Right lobe of liver (tissue), 6 donors: ENCODE measurements at regions not wholly inside any gene's neighbourhood (a gene's known extent, or its start where the extent isn't known, plus 50 kb on each side); places are given as distances from the start of the nearest gene placed in this dataset.

Experiments used
- ATAC-seq, 4 donors: fragments of 200-7000 bp; cut with Tn5 transposase; one replicate each; pipeline ENCODE4 v1.9.1; 2020; ENCODE audit warnings: mild to moderate bottlenecking in 4 of 4, moderate library complexity in 4 of 4
- DNase-seq, 3 donors: peaks; one replicate each; pipeline ENCODE4 v3.0.0-alpha.2; 2020
- H3K27ac ChIP-seq, 3 donors: fragments of 200-600 bp; one replicate each; pipeline ENCODE4 v1.8.0; 2022
- H3K27me3 ChIP-seq, 2 donors: fragments of 200-600 bp; one replicate each; pipeline ENCODE4 v1.8.0; 2022
- H3K36me3 ChIP-seq, 4 donors: fragments of 200-600 bp; sonication (generic) in 1 of 4; one replicate each; pipeline versions ENCODE4 v1.5.1 to v1.8.0; 2017 to 2022; ENCODE audit warnings: control low read depth in 1 of 4
- H3K4me1 ChIP-seq, 4 donors: fragments of 200-600 bp; sonication (generic) in 1 of 4; one replicate each; pipeline versions ENCODE4 v1.5.1 to v1.8.0; 2017 to 2022; ENCODE audit warnings: control low read depth in 1 of 4
- H3K4me3 ChIP-seq, 3 donors: fragments of 200-600 bp; one replicate each; pipeline ENCODE4 v1.8.0; 2022
- H3K9me3 ChIP-seq, 4 donors: fragments of 200-600 bp; sonication (generic) in 1 of 4; one replicate each; pipeline versions ENCODE4 v1.5.1 to v1.8.0; 2017 to 2022; ENCODE audit warnings: control low read depth in 1 of 4
- POLR2A ChIP-seq: fragments of 450-650 bp; IDR thresholded peaks from one replicate; pipeline ENCODE4 v1.6.1; 2017; ENCODE audit warnings: antibody characterized with exemption, mild to moderate bottlenecking
- WGBS: methylation state at CpG from one replicate; pipeline ENCODE4 v1.1.6; 2018; ENCODE audit warnings: low coverage, low lambda C conversion rate; ENCODE audit not compliant: insufficient coverage; ENCODE audit errors: missing lambda C conversion rate; 5-methylcytosine and 5-hydroxymethylcytosine counted together
- intact Hi-C, 2 donors: fragments of 100-400 bp; cut with DNase I; formaldehyde crosslinking; loops; one replicate each; pipeline versions ENCODE4 v1.11.2 to v1.14.1; 2022
- TF ChIP-seq, protein P1 (sequence below), 4 donors: fragments of 200-600 bp in 3 of 4; fragments of 450-650 bp in 1 of 4; IDR thresholded peaks; one replicate each; pipeline versions ENCODE4 v1.5.1 to v1.8.0; 2016 to 2022; ENCODE audit warnings: antibody characterized with exemption in 4 of 4, mild to moderate bottlenecking in 2 of 4
- donor health status: DM: no; HTN: yes; CAD: no.
- donor health status: DM: no; HTN: no; CAD: no.
- donor health status: DM: no; HTN: no; CAD: no.
- donor health status: DM: no; HTN: yes; CAD: no.
- donor health status: DM: no; HTN: yes; CAD: no.

DNA sequence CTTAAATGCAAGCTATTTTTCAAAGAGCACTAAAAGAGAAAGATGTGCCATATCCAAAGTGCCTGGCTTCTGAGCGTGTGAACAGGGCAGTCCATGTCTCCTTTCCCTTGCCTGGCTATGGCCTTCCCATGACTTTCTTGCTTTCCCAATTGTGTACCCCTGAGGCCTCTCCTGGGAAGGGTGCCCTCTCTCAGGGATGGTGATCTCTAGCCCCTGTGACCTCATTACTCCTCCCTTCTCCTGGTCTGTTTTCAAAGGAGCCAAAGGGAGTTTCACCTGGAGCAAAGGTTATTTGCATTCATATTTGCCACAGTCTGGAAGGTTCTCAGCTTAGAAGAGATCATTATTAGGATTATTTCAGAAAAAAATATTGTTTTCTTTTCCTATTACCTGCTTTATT is 429.4 kb upstream of the TMTC1 start:
- H3K4me1 ChIP-seq = no peaks in the 10 kb centered on the region
- H3K27ac ChIP-seq = no peak overlapping the region

DNA sequence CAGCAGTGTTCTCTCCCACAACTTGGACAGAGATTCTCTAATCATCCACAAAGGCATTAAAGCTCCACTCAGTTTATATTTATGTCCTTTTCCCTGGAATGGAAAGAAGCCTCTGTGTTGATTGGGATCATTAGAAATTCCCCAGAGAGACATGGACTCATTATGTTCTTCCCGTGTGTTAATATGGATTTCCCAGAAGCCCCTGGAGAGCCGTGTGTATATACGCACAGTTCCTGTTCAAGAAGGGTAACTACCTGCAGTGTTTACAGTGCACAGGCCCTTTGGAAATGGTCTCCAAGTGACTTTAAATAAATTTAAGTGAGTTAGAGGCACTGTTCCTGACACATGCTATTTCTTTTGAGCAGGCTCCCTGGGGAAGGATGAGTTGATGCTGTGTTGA is 428.0 kb upstream of the TMTC1 start:
- intact Hi-C loops = no loop called here
- Histone ChIP-seq H3K9me3 (no peaks in the 10 kb centered on the region), H3K27ac (no peak overlapping the region), H3K36me3 (no peaks in the 10 kb centered on the region), H3K4me1 (no peaks in the 10 kb centered on the region), H3K27me3 (no peaks in the 10 kb centered on the region), H3K4me3 (no peak overlapping the region)
- DNase-seq = no peak
- ATAC-seq = no peak
- WGBS = 29% methylated on average over 2 of the region's 3 CpGs
- no peak for TF ChIP-seq POLR2A
- TF ChIP-seq, protein P1, sequence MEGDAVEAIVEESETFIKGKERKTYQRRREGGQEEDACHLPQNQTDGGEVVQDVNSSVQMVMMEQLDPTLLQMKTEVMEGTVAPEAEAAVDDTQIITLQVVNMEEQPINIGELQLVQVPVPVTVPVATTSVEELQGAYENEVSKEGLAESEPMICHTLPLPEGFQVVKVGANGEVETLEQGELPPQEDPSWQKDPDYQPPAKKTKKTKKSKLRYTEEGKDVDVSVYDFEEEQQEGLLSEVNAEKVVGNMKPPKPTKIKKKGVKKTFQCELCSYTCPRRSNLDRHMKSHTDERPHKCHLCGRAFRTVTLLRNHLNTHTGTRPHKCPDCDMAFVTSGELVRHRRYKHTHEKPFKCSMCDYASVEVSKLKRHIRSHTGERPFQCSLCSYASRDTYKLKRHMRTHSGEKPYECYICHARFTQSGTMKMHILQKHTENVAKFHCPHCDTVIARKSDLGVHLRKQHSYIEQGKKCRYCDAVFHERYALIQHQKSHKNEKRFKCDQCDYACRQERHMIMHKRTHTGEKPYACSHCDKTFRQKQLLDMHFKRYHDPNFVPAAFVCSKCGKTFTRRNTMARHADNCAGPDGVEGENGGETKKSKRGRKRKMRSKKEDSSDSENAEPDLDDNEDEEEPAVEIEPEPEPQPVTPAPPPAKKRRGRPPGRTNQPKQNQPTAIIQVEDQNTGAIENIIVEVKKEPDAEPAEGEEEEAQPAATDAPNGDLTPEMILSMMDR (IDR thresholded peaks at IDR 0.05) = no peak

More for the DNA sequence above, 429.4 kb upstream of the TMTC1 start:
- Histone ChIP-seq H3K9me3 (no peaks in the 10 kb centered on the region), H3K4me3 (no peak overlapping the region), H3K27me3 (no peaks in the 10 kb centered on the region), H3K36me3 (no peaks in the 10 kb centered on the region)
- 29% methylated on average over 1 of the region's 1 CpG for WGBS
- TF ChIP-seq, protein P1 (IDR thresholded peaks at IDR 0.05) = no peak
- TF ChIP-seq POLR2A = no peak
- intact Hi-C loops = no loop called here
- ATAC-seq = no peak
- DNase-seq = no peak

GRCh38 chr12:30203981-30204380 is 420.2 kb upstream of the TMTC1 start:
- intact Hi-C loops = no loop called here
- Histone ChIP-seq H3K36me3 (no peaks in the 10 kb centered on the region), H3K4me1 (no peaks in the 10 kb centered on the region), H3K9me3 (no peaks in the 10 kb centered on the region), H3K4me3 (no peak overlapping the region), H3K27ac (no peak overlapping the region), H3K27me3 (no peaks in the 10 kb centered on the region)
- TF ChIP-seq POLR2A = no peak
- TF ChIP-seq, protein P1 (IDR thresholded peaks at IDR 0.05) = no peak
- DNase-seq = no peak
- no peak for ATAC-seq
- 73% methylated on average over 1 of the region's 2 CpGs for WGBS

- Histone ChIP-seq H3K4me3 (no peak overlapping the region), H3K27ac (no peak overlapping the region), H3K9me3 (no peaks in the 10 kb centered on the region), H3K4me1 (no peaks in the 10 kb centered on the region), H3K36me3 (no peaks in the 10 kb centered on the region), H3K27me3 (no peaks in the 10 kb centered on the region)
- no peak for TF ChIP-seq POLR2A
- TF ChIP-seq, protein P1 (IDR thresholded peaks at IDR 0.05) = no peak
- DNase-seq = no peak
- ATAC-seq = no peak
- WGBS = 42% methylated on average over 6 of the region's 6 CpGs
- intact Hi-C loops = no loop called here
Observed at GRCh38 chr12:30202521-30203254, 418.9 kb upstream of the TMTC1 start.
